ENCODE measurements at regions not wholly inside any gene's neighbourhood (a gene's known extent, or its start where the extent isn't known, plus 50 kb on each side); places are given as distances from the start of the nearest gene placed in this dataset.
A peak's percentile ranks its signal among the peaks of the same experiment; 100 is the strongest.

DNA sequence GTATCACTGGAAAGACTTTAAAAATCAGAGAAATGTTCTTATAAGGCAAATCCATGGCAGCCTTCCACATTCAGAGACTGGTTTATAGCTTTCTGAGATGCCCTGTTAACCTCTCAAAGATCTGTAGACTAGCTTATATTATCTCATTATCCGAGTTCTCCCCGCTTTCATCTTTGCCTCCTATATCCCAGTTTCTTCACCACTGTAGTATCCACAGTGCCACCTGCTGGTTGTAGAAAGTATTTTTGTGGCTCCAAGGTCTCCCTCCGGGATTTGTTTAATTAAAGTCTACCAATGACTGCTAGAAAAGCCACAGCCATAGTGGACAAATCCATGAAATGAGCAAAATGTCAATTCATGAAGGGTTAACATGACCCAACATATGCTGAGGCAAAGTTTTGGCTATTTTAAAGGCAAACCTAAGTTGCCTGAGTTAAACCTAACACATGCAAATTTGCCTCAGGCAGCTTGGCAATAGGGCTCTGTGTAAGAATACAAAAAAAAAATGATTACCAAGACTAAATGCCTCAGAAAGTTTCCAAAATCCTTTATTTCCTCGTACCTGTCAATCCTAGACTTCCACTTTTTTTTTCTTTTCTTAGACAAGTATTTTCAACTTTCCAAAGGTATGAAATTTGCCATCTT, 218.8 kb upstream of the BMP4 start:
- peak; percentile 36 for DNase-seq (ENCODE audit: low read depth)

- no peak for DNase-seq (ENCODE audit: low read depth)
Observed at GRCh38 chr14:54177019-54177418, 219.8 kb upstream of the CDKN3 start.

DNA sequence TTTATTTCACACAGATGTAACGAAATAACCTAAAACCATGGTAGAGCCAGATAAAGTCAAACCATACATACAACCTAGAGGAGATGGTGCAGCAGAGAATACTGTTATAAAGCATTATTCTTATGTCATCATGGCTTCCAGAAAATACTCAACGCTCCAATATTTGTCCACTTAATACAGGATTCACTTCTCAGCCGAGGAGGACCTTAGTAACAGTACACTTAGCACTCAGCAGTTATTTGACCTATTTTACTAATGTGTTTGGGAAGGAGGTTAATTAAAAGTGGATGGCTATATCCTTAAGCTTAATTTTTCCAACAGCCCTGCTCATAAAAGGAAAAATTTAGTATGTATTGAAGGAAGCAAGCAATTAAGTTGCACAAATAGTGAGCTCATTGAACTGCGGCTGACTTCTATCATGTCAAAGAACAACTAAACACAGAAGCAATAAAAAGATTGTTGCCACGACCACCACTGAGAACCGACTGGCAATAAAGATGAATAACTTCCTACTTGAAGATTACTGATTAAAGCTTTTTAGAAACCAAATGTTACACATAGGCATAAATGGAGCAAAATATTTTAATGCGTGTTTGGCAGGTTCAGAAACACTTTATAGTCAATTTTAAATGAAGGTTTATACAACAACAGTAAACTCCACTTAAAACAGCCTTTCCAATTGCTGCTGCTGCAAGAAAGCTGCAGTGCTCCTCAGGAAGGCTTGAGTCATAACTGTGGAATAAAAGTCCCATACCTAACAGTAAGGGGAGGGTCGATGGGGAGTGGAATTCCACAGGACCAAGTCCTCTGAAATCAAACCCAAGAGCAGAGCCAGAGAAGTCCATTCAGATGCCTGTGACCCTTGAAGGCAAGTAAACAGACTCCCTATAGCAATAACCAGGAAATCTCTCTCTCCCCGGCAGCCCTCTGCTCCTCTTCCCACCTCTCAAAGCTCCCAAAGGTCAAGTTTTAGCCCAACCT, 218.9 kb upstream of the CDKN3 start:
- no peak for DNase-seq (ENCODE audit: low read depth)

DNA sequence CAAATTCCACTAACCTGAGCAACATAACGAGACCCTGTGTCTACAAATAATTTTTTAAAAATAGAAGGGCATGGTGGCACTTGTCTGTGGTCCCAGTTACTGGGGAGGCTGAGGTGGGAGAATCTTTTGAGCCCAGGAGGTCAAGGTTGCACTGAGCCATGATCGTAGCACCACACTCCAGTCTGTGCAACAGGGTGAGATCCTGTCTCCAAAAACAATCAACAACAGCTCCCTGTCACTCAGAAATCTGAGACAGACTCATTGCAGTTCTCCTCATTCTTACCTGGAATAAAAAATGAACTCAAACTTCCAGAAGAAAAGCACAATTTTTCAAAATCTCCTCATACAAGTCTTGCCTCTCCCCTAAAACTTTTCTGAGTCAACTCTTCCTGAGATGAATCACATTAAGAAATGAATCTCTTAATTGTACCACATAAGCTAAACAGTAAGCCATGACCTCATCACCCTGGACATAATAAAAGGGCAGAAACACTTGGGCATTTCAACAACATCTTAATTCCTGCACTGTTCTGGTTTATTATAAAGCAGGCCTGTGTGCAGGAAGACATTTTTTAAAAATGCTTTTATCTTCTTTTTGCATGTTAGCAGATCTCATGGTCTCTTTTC, 214.3 kb upstream of the CDKN3 start:
- no peak for DNase-seq (ENCODE audit: low read depth)

- DNase-seq (ENCODE audit: low read depth), result no peak
Observed at GRCh38 chr14:54186821-54187763, 209.7 kb upstream of the CDKN3 start.

DNA sequence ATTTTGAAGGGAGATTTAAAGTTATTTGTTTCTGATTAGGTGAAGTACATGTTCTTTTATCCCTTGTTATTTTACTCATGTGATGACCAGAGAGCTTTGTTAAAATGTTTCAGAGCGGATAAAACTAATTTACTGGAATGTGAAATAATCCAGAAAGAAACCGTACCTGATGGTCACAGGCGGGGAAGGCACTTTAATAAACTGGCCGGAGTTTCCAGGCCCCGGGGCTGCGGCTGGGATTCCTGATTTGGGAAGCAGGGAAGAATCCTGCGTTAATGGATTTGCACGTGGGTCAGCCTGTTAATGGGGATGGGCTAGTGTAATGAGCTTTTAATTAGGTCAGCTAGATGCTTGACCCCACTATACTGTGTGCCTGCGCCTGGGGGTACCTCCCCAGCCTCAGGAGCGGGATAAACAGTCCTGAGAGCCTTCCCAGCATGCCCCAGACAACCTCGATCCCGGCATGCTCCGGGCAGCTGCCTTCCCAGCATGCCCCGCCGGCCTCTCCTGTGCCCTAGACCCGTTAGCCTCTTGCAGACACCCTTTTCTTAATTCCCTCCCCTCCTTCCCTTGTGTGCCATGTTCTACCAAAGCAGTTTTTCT, 208.6 kb upstream of the CDKN3 start:
- DNase-seq (ENCODE audit: low read depth), result no peak

DNA sequence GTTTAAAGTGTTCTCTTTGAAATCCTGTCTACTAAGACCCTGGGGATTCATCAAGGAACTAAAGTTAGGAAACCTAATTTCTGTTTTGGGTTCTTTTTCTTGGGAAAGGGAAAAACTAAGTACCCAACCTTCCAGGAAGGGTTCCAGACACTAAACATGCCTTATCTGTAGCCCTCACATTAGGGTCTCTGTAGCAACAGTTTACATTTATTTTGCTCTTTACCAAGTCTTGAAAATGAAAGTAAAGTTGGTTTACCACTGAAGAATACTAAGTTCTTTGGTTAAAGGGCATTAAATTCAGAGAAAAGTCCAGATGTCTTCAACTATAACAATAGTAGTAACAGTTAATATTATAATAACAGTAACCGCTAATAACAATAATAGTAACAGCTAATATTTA, 207.5 kb upstream of the CDKN3 start:
- DNase-seq (ENCODE audit: low read depth), result no peak

- DNase-seq (ENCODE audit: low read depth), result no peak
Observed at GRCh38 chr14:54189748-54190354, 207.0 kb upstream of the CDKN3 start.

- DNase-seq (ENCODE audit: low read depth), result no peak
Observed at GRCh38 chr14:54191846-54192245, 205.0 kb upstream of the CDKN3 start.

DNA sequence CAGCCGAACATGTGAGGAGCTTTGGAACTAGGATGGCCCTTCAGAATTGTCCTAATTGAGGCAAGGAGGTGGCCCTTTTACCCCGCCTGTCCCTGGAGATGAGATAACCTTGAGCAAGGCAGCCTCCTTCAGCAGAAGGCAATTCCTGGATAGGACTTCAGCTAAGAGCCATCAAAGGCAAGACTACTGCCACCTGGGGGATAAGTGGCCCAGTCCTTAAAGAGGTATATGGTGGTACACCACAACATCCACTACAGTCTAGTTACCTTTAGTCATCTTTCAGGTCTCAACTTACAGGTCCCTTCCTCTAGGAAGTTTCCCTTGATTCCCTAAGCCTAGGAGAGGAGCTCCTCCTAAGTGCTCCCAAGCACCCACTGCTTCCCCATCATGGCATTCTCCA, 204.2 kb upstream of the CDKN3 start:
- no peak for DNase-seq (ENCODE audit: low read depth)

DNA sequence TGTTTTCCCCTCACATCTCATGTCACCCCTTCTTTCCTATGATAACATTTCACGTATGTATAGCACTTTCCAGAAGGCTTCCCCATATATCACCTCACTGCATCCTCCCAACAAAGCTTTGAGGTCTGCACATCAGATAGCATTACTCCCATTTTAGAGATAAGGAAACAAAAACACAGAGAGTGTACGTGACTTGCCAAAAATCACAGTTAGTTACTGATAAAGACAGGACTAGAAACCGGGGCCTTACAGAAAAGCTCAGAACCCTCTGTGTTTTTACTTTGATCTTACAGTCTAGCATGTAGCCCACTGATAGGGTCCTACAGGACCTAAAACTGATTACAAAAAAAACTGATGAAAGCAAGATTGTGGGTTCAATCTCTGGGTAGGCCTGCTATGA, 202.9 kb upstream of the CDKN3 start:
- no peak for DNase-seq (ENCODE audit: low read depth)

- DNase-seq (ENCODE audit: low read depth), result no peak
Observed at GRCh38 chr14:54194501-54194900, 202.3 kb upstream of the CDKN3 start.

DNA sequence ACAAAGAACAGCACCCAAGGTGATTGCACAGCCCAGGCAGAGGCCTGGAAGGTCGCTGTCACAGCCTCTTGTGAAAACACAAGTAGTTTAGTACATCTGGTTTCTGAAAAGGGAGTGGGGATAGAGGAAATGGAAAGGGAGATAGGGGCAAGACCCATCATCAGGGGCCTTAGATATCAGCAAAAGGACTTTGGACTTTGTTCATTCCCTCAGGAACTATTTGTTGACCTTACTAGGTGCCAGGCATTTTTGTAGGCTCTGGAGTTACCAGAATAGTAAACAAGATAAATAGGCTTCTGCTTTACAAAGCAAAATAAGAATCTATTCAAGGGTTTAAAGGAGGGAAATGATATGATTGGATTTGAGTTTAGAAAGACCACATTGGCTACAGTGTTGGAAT, 199.4 kb upstream of the CDKN3 start:
- no peak for DNase-seq (ENCODE audit: low read depth)

DNA sequence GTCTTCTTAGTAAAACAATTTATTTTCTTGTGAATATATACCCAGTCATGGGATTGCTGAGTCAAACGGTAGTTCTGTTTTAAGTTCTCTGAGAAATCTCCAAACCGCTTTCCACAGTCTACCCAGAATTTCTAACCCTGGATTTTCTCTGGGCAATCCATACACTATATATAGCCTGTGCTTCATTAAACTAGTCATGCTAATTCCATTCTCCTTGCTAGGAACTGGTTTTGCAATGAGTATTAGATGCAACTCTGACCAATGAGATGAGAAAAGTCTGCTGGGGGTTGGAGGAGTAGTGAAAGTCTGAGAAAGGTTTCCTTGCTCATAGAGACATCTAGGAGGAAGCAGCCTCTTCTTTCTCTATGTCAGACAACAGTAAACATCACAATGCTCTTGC, 196.1 kb upstream of the CDKN3 start:
- DNase-seq (ENCODE audit: low read depth), result no peak

DNA sequence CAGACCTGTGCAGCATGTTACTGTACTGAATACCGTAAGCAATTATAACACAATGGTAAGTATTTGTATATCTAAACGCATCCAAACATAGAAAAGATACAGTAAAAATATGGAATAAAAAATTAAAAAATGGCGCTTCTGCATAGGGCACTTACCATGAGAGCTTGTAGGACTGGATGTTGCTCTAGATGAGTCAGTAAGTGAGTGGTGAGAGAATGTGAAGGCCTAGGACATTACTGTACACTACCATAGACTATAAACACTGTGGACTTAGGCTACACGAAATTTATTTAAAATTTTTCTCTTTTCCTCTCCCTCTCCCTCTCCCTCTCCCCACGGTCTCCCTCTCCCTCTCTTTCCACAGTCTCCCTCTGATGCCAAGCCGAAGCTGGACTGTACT, 194.5 kb upstream of the CDKN3 start:
- DNase-seq (ENCODE audit: low read depth), result no peak

- DNase-seq (ENCODE audit: low read depth), result no peak
Observed at GRCh38 chr14:54206516-54206915, 190.3 kb upstream of the CDKN3 start.

DNA sequence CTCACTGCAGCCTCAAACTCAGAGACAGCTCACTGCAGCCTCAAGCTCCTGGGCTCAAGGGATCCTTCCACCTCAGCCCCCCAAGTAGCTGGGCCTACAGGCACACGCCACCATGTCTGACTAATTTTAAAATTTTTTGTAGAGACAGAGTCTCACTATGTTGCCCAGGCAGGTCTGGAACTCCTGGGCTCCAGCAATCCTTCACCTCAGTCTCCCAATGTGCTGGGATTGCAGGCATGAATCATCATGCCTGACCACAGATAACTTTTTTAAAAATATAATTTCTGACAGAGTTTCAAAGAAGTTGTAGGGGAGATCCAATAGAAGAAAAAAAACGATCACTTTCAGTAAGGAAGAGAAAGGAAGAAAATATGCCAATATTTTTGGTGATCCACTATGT, 189.7 kb upstream of the CDKN3 start:
- no peak for DNase-seq (ENCODE audit: low read depth)

DNA sequence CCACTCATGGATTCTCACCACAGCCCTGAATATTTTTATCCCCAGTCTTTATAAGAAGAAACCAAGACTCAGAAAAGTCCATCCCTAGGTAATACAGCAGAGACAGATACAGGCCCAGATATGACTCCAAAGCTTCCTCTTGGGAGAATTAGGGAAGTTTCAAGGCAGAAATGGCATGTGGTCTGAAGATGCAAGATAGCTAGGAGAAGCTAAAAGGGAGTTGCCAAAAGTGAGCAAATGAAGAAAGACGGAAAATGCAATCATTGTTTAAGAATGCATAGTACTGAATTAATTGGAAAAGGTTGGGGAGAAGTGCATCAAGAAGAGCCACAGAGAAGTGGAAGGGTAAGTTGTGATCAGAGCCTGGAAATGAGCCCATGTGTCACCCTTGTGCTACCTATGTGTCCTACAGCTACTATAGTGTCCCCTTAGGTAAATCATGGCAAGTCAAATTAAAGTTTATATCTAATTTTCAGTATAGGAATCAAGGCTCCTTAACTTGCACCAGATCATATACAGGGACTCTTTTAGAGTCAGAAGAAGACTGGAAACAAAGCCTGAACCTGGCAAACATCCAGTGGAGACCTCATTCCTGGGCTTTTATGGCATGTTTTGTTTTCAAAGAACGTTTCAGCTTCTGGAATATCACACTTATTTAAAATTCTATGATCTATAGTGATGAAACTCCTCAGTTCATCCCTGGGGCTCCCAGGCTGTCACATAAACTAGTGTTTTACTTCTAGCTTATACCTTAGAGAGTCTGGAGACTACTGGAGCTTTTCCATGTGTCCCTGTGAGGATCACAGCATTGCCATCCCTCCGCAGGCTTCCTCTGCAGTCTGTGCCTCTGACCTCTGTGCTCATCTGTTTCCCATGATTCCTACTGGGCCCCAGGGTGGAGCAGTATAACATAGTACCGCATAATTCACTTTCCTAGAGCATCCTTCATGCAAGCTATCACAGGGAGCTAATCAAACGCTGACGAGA, 189.0 kb upstream of the CDKN3 start:
- no peak for DNase-seq (ENCODE audit: low read depth)

DNA sequence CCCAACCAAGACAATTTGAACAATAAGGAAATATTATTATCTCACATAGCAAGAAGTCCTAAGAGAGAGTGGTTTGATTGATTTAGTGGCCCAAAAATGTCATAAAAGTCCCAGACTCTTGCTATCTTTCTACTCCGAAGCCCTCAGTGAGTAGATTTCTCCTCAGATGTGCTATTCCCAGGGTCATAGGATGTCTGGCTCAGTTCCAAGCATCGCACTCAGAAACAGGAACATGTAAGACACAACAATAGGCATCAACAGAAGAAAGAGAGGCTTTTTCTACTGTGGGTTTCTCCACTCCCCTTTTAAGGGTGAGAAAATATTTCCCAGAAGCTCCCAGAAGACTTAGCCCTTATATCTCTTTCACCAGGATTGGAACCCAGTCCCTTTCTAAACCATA, 188.1 kb upstream of the CDKN3 start:
- DNase-seq (ENCODE audit: low read depth), result no peak

Data from activated T-cell treated with anti-CD3 and anti-CD28 coated beads for 24 hours (primary cell).